Cardiac septum (tissue), 1 donor: ENCODE measurements at regions not wholly inside any gene's neighbourhood (a gene's known extent, or its start where the extent isn't known, plus 50 kb on each side); places are given as distances from the start of the nearest gene placed in this dataset.

Experiments used
- DNase-seq: peaks from one replicate; pipeline ENCODE4 v3.0.0-alpha.2; 2020; ENCODE audit warnings: low spot score
- intact Hi-C: fragments of 100-400 bp; cut with DNase I; formaldehyde crosslinking; loops from one replicate; pipeline ENCODE4 v1.14.0; 2022
- donor health status: DM: no; HTN: no; CAD: no.

- DNase-seq, result no peak
- intact Hi-C loops, result no loop called here
Measured at GRCh38 chr2:104545055-104545454, 308.9 kb upstream of the POU3F3 start.

DNA sequence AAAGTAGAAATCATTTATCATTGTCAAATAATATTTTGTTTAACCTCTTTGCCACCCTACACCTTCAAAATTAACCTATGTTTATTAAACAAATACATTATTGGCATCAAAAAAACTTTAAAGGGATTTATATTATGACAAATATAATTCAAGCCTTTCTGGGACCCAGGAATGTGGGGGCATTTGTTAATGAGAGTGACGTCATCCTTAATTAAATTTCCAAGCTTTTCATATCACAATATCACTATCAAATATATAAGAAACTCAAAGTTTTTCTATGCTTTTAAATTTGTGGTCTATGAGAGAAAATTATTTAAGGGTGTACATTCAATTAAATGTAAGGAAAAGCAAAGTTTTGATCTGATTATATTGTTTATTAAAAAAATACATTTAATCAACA is 307.4 kb upstream of the POU3F3 start:
- no peak for DNase-seq
- intact Hi-C loops, result no loop called here

GRCh38 chr2:104547221-104547620 is 306.7 kb upstream of the POU3F3 start:
- DNase-seq, result no peak

DNA sequence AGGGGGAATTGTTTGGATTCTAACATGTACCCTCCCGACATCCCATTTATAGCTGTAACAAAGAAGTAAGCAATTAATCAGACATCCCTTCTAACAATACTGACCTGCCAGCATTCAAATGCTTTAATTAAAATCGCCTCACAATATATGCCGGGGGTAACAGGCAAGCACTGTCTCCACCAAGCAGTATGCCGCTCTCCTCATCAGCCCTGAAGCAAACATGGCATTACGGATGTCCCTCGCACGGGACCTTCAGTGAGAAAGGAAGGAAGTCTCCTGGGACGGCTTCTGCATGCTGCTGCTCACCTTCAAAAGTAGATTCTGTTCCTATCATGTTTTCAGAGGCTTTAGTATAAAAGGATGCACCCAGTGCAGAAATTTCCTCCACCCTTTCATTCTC is 292.7 kb upstream of the POU3F3 start:
- intact Hi-C loops, result no loop called here
- DNase-seq, result no peak

More at GRCh38 chr2:104547221-104547620, 306.7 kb upstream of the POU3F3 start:
- intact Hi-C loops, result no loop called here

DNA sequence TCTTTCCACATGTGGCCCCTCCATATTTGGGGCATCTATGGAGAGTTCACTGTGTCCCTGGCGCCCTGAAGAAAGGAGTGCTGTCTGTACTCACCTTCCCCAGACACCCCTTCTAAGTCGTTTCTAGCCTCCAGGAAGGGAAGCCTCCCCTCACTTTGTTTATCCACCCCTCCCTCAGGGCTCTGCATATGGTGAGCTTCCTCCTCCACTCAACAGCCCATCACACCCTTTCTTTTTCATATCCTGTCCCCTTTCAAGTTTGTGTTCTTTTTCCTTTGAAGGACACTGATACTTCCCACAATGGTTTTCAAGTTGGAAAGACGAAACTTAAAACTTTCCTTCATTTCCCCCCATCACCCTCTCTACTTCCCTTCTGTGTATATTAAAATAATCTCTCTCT is 291.4 kb upstream of the POU3F3 start:
- no peak for DNase-seq
- intact Hi-C loops, result no loop called here

DNA sequence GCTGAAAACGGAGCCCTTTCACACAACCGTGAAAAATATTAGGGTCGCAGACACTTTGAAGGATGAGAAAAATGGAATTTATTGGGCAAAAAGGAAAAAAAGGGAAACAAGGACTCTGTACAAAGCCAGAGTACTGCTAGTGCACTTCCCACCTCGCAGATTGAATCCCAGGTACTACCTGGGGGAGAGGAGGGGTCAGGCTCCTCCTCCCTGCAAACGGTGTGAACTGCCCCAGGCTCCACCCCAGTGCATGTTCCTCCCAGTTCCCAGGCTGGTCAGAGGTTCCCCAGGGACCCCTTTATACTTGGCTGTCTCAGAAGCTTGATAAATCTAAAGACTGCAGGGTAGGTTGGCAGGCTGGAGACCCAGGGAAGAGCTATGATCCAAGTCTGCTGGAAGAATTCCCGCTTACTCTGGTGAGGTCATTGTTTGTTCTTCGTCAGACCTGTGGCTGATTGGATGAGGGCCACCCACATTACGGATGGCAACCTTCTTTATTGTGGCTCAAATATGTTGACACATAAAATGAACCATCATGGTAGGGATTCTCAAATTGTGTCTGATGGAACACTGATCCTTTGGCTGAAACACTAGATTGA is 290.4 kb upstream of the POU3F3 start:
- DNase-seq, result no peak
- intact Hi-C loops, result no loop called here

GRCh38 chr2:104568247-104568646 is 285.7 kb upstream of the POU3F3 start:
- intact Hi-C loops, result no loop called here
- no peak for DNase-seq

DNA sequence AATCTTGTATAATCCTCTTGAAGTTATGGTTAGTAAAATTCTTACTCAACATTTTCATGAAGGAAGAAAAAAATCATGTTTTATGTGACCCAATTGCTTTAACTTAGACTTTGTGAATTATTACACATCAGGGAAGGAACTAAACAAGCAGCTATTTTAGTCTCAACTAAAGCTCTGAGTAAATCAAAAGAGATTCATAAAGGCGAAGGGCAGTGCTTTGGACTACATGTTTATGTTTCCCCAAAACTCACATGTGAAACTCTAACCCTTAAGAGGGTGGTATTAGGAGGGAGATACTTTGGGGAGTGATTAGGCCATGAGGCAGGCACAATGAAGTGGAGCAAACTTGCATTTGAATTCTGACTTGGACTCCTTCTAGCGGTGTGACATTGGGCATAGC is 283.7 kb upstream of the POU3F3 start:
- DNase-seq, result no peak
- intact Hi-C loops, result no loop called here

- no peak for DNase-seq
- intact Hi-C loops, result no loop called here
Measured at GRCh38 chr2:104572834-104573233, 281.1 kb upstream of the POU3F3 start.

DNA sequence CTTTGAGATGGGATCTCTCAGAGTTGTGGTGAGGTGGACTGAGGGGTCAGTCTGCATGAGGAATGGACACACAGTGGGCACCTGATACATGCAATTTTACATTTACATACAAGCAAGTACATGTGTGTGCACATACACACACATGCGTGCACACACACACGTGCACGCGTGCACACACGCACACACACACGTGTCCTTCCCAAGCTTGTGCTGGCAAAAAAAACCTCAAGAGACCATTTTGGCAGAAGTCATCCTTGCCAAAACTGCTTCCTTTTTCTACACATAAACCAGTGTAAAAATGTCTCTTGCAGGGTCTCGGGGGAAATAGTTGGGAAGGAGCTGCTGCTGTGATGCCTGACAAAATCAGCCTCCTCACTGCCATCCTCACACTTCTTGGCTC is 279.5 kb upstream of the POU3F3 start:
- DNase-seq, result no peak
- intact Hi-C loops, result no loop called here

GRCh38 chr2:104577143-104577542 is 276.8 kb upstream of the POU3F3 start:
- no peak for DNase-seq
- intact Hi-C loops, result no loop called here

GRCh38 chr2:104582471-104582870 is 271.4 kb upstream of the POU3F3 start:
- intact Hi-C loops, result no loop called here
- DNase-seq, result no peak

GRCh38 chr2:104583811-104584210 is 270.1 kb upstream of the POU3F3 start:
- no peak for DNase-seq
- intact Hi-C loops, result no loop called here

- DNase-seq, result no peak
- intact Hi-C loops, result no loop called here
Measured at GRCh38 chr2:104584393-104584792, 269.5 kb upstream of the POU3F3 start.

DNA sequence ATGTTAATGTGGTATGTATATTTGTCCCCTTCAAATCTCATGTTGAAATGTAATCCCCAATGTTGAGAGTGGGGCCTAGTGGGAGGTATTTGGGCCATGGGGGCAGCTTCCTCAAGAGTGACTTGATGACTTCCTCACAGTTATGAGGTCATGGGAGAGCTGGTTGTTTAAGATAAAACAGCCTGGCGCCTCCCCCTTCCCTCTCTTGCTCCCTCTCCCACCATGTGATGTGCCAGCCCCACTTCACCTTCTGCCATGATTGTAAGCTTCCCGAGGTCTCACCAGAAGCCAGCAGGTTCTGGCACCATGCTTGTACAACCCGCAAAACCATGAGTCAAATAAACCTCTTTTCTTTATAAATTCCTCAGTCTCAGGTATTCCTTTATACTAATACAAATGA is 258.3 kb upstream of the POU3F3 start:
- intact Hi-C loops, result no loop called here
- no peak for DNase-seq

GRCh38 chr2:104597942-104598341 is 256.0 kb upstream of the POU3F3 start:
- intact Hi-C loops, result no loop called here
- DNase-seq, result no peak

DNA sequence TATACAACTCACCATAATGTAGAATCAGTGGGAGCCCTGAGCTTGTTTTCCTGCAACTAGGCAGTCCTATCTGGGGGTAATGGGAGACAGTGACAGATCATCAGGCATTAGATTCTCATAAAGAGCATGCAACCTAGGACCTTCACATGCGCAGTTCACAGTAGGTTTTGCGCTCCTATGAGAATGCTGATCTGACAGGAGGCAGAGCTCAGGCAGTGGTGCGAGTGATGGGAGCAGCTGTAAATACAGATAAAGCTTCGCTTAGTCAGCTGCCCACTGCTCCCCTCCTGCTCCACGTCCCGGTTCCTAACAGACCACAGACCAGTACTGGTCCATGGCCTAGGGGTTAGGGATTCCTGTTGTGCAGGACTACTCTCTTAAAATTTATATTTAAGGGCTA is 255.3 kb upstream of the POU3F3 start:
- intact Hi-C loops, result no loop called here
- no peak for DNase-seq

DNA sequence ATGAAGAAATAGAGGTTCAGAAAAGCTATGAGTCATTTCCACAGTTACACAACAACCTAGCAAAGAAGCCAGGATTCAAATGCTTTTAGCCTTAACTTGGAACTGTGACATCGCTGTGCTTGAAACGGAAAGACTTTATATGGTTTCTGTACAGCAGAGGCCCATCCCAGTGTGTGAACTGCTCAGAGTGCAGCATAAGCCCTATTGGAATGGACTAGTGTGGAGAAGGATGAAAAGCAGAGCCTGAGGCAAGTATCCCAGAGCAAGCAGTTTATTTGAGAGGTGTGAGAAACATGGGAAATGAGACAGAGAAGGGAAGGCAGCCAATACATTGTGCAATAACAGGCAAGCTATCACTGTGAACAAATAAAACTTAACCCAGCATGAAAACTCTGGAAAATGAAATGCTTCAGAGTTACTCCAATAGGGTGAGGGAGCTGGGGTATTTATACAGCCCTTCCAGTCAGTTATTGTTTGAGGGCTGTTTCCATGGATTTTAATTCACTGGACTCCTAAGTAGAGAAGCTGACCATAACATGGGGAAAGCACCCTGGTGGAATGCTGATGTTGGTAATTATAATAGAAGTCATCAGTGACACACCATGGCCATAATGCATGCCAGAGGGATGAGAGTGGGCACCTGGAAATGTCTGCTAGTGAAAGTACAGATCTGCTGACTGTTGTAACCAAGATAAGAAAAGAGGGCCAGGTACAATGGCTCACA is 254.0 kb upstream of the POU3F3 start:
- no peak for DNase-seq
- intact Hi-C loops, result no loop called here

DNA sequence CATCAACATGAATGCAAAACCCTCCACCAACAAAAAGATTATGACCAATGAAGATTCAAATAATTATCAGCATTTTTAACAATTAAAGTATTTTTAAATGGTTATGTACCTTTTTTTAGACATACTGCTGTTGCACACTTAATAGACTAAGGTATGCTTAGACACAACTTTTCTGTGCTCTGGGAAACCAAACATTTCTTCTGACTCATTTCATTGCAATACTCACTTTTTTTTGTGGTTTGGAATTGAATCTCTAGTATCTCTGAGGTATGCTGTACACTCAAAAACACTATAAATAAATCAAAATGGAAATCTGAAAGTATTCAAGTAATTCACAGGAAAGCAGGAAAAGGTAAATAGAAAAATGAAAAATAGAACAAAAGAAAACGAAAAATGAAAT is 247.9 kb upstream of the POU3F3 start:
- DNase-seq, result no peak
- intact Hi-C loops, result no loop called here

DNA sequence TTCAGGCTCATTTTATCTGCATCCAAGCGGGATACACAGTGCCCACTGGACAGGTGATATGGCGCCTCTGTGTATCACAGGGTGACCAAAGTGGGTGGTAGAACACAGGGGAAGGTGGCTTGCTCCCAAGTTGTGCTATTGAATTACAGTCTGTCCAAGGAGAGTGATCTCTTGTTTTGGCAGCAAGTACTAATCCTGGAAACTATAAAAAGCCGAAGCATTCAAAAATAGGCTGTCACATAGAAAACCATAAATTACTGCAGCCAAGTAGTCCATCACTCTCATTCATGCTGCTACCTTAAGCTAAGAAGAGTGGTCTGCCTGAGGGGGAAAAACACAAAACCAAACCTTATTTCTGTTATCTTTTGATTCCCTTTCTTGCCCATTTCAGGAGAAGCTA is 237.1 kb upstream of the POU3F3 start:
- no peak for DNase-seq
- intact Hi-C loops, result no loop called here

- intact Hi-C loops, result no loop called here
Measured at GRCh38 chr2:104620801-104621200, 233.1 kb upstream of the POU3F3 start.

GRCh38 chr2:104635608-104636007 is 218.3 kb upstream of the POU3F3 start:
- intact Hi-C loops, result no loop called here
- no peak for DNase-seq

More at GRCh38 chr2:104620801-104621200, 233.1 kb upstream of the POU3F3 start:
- no peak for DNase-seq
